Stimulated activated CD8-positive, alpha-beta memory T cell treated with anti-CD3 and anti-CD28 coated beads, Interleukin-7, amount 100 ng/mL, for 24 hours (primary cell): ENCODE measurements at regions not wholly inside any gene's neighbourhood (a gene's known extent, or its start where the extent isn't known, plus 50 kb on each side); places are given as distances from the start of the nearest gene placed in this dataset.

ENCODE experiments used
- DNase-seq: peaks from one replicate; pipeline ENCODE4 v3.0.0-alpha.2; 2020; ENCODE audit warnings: low read depth

GRCh38 chr4:56206258-56206657, 181.0 kb downstream of the AASDH start:
- DNase-seq: no peak

GRCh38 chr4:56200275-56200674, 187.0 kb downstream of the AASDH start:
- DNase-seq: no peak

GRCh38 chr4:56198265-56198664, 189.0 kb downstream of the AASDH start:
- DNase-seq: no peak

- DNase-seq: no peak
Observed at GRCh38 chr4:56197387-56197786, 189.9 kb downstream of the AASDH start.

- no peak for DNase-seq
Observed at GRCh38 chr4:56195025-56195424, 192.3 kb downstream of the AASDH start.

GRCh38 chr4:56191534-56191933, 195.8 kb downstream of the AASDH start:
- DNase-seq: no peak

- DNase-seq: no peak
Observed at GRCh38 chr4:56187688-56188087, 199.6 kb downstream of the AASDH start.

GRCh38 chr4:56186808-56187523, 200.3 kb downstream of the AASDH start:
- no peak for DNase-seq

GRCh38 chr4:56185901-56186300, 201.4 kb downstream of the AASDH start:
- DNase-seq: no peak

- DNase-seq: no peak
Observed at GRCh38 chr4:56184214-56184613, 203.1 kb downstream of the AASDH start.

- no peak for DNase-seq
Observed at GRCh38 chr4:56183344-56183959, 203.8 kb downstream of the AASDH start.

- DNase-seq: no peak
Observed at GRCh38 chr4:56182356-56182755, 204.9 kb downstream of the AASDH start.

GRCh38 chr4:56181140-56181953, 205.9 kb downstream of the AASDH start:
- DNase-seq: no peak

GRCh38 chr4:56169061-56169460, 218.2 kb downstream of the AASDH start:
- no peak for DNase-seq

GRCh38 chr4:56164907-56165306, 216.2 kb downstream of the CEP135 start:
- DNase-seq: no peak

GRCh38 chr4:56160636-56161035, 211.9 kb downstream of the CEP135 start:
- no peak for DNase-seq

- DNase-seq: no peak
Observed at GRCh38 chr4:56158483-56158882, 209.7 kb downstream of the CEP135 start.

GRCh38 chr4:56156141-56156540, 207.4 kb downstream of the CEP135 start:
- DNase-seq: no peak

- DNase-seq: no peak
Observed at GRCh38 chr4:56155432-56155831, 206.7 kb downstream of the CEP135 start.

GRCh38 chr4:56149591-56149990, 200.8 kb downstream of the CEP135 start:
- no peak for DNase-seq

- no peak for DNase-seq
Observed at GRCh38 chr4:56148428-56148827, 199.7 kb downstream of the CEP135 start.

GRCh38 chr4:56147371-56147770, 198.6 kb downstream of the CEP135 start:
- DNase-seq: no peak

- DNase-seq: no peak
Observed at GRCh38 chr4:56146956-56147355, 198.2 kb downstream of the CEP135 start.
